ENCODE measurements at regions not wholly inside any gene's neighbourhood (a gene's known extent, or its start where the extent isn't known, plus 50 kb on each side); places are given as distances from the start of the nearest gene placed in this dataset.

GRCh38 chr3:94794563-94794962 lies 731.7 kb downstream of the NSUN3 start:
- TF ChIP-seq EP300 (IDR thresholded peaks at IDR 0.05) = no peak
- no peak for TF ChIP-seq POLR2A (IDR thresholded peaks at IDR 0.05; ENCODE audit: low read depth)
- TF ChIP-seq CTCF (IDR thresholded peaks at IDR 0.05) = no peak
